Iris pigment epithelial cell (primary cell): ENCODE measurements at regions not wholly inside any gene's neighbourhood (a gene's known extent, or its start where the extent isn't known, plus 50 kb on each side); places are given as distances from the start of the nearest gene placed in this dataset.

Experiments used
- DNase-seq: peaks from one replicate; pipeline ENCODE4 v3.0.0-alpha.2; 2011; ENCODE audit warnings: low read depth

DNA sequence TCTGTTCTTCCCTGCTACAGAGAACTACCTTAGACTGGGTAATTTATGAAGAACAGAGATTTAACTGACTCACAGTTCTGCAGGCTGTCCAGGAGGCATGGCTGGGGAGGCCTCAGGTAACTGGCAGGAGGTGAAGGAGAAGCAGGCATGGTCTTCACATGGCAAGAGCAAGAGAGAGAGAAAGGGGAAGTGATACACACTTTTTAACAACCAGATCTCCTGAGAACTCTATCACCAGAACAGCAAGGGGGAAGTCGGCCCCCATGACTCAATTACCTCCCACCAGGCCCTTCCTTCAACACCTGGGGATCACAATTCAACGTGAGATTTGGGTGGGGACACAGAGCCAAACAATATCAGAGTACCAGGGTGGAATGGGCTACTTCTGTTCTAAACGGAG lies 766.8 kb downstream of the TLE1 start:
- no peak for DNase-seq

DNA sequence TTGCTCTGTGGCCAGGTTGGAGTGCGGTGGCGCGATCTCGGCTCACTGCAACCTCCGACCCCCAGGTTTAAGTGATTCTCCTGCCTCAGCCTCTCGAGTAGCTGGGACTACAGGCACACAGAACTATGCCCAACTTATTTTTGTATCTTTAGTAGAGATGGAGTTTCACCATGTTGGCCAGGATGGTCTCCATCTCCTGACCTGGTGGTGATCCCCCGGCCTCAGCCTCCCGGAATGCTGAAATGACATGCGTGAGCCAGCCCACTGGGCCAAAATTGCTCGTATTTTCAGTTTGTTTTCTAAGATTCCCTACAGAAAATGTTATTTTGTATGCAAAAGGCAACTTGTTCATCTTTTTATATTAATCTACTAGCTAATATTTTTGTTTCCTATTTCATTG lies 782.6 kb downstream of the TLE1 start:
- DNase-seq, result no peak

DNA sequence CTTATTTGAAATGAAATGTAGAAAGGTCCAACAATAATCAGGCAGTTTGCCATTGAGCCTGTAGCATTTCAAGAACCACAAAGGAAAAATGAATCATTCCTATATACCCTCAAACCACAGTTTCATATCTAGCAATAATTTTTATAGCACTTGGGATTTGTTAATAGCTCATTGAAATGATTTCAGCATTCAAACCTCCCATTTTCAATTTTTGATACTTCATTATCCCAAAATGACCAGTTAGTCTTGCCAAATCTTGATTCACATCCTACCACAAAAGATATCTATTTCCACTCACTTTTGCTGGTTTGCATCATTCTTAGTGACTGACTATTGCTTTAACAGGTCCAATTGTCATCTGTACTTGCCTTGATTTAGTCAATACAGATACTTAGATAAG lies 790.1 kb downstream of the TLE1 start:
- DNase-seq, result peak; percentile 46

DNA sequence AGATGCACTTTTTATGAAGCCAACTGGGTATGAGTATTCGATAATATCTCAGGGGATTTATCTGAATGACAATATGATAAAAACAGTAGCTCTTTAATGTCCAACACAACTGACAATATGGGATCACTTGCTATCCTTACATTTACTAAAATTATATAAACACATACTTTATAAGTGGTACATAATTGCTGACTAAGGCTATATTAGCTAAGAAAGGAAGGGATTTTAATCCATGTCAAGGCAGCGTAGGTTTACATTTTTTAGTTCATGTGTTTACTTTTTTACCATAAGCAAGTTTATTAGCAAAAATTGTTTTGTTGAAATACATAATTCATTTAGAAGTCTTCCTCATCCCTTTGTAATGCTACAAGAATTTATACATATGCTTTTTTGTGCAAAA lies 796.2 kb downstream of the TLE1 start:
- DNase-seq, result no peak

DNA sequence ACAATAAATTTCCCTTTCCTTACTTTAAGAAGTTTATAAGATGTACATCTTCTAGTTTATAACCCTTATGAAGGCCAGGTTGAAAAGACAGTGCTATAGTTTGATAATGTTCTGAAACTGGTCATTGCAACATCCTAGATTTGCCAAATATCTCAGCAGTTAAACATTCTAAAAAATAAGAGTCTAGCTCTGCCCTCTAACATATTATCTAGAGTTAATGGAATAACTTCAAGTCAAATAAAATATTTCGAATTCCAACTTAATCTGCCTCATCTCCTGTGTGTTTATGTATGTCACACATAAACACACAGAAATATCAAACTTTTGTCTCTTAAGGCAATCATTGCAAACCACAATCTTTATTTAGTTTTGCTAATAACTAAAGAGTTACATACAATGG lies 796.6 kb downstream of the TLE1 start:
- DNase-seq, result peak; percentile 61

DNA sequence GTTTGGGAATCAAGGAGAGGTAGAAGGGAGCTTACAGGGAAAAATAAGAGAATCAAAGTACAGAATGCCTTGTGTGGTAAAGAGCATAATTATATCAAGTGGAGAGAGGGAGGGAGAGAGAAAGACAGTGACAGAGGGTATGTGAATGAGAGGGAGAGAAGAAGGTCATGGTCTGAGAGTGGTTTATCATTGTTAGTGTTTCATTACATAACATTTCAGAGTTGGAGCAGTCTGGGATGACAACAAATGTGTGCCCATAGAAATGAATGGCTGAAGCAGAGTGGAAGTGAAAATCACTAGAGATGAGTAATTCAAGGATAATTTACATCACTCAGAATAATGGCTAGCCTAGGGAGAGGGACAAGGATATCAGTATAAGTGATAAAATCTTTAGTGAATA lies 799.2 kb downstream of the TLE1 start:
- peak; percentile 28 for DNase-seq

DNA sequence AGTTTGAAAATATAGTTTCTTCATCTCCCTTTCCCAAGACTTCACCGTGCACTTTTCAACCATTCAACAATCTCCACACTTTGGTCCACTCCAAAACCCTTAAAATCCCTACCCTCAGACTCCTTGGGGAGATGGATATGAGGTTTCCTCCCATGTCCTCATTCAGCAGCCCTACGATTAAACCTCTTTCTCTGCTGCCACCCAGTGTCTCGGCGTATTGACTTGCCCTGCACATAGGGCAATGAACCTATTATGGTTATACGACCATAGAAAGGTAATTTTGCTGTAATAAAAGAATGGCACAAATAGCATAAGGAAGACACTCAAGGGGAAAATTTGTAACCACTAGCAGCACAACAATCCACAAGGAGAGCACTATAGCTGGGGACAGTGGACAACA lies 803.5 kb downstream of the TLE1 start:
- no peak for DNase-seq

DNA sequence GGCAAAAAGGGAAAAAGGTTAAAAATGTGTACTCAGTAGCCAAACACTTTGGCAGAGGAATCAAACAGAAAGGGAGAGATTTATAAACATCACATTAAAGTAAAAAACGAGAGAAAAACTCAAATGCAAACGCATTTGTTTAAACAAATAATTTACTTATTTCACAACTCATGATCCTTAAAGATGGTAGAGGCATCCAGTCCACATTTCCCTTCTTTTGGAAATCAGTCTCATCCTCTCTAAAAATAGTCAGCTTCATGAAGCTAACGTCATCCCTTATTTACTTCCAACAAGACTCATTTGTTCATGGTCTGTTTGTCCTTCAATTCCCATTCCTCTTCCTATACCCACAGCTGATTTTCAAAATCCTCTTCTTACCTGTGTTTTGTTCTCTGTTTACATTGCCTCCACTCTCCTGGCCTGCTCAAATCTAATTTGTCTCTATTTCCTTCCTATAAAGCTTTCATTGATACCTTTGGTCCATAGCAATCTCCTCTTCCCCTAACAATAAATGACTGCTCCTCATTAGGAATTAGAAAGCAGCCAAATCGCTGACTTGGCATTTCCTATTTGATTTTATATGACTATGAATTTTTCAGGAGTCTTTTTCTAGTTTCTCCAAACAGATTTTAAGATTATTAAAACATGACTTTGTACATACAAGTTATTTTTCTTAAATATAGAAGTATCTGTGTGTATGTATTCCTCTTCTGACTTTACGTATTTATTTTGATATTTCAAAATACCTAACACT lies 805.3 kb downstream of the TLE1 start:
- no peak for DNase-seq

DNA sequence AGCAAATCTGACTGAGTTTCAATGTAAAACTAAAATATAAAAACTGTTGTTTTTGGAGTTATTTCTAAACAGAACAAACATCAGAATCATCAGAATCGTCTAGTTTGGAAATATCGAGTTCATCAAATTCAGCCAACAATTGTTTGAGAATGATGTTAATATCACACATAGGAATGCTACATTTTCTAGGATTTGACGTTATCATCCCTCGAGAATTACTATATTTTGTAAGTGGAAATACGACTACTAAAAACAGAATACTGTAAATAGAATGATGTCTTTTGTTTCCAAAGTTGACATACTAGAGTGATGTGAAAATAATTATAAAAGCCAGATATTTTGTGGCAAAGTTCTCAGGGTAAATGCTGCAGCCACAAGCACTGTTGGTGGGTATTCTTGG lies 805.9 kb downstream of the TLE1 start:
- no peak for DNase-seq

DNA sequence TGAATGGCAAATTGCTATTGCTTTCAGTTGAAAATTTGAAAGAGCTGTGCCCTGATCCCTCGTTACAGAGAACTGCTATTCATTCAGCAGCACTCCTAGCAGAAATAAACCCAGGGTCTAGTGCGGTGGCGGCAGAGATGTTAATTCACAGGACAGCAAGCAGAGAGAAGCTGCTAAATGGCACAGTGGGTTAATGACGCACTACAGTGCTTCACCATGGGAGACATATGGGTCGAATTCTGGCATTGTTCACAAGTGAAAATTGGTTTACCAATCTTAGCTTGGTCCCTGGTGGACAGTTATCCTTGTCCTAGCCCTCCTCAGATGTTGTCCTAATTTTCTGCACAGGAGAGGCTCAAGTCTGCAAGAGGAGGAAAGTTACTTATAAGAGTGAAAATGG lies 807.4 kb downstream of the TLE1 start:
- DNase-seq, result no peak

DNA sequence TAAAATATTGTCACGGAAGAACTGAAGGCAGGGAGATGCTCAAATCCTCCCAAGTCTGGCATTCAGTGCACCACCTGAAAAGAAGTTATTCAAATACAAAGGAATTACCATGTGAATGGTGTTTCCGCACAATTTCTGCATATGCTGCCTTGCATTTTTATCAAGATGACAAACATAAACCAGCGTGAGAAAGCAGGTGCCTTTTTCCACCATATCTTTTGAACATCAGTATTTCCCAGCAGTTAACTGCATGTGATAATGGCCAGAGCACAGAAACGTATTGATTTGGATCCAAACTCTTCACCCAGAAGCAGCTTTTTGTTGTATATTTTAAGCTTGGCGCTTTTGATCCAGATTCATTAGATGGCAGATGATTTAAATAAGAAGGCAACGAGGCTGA lies 808.0 kb downstream of the TLE1 start:
- DNase-seq, result no peak

DNA sequence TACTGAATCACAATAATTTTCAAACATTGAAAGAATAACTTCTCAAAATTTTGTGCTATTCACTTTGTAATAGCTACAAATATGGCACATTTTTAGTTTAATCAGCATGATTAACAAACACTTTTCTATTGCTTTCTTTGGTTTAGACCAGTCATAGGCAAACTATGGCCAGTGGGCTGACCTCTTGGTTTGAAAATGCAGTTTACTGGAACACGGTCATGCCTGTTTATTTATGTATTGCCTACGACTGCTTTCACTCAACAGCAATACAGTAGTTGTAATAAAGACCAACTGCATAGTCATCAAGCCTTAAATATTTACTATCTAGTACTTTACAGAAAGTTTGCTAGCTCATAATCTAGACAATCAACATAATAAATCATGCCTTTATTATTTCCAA lies 810.8 kb downstream of the TLE1 start:
- peak; percentile 95 for DNase-seq

DNA sequence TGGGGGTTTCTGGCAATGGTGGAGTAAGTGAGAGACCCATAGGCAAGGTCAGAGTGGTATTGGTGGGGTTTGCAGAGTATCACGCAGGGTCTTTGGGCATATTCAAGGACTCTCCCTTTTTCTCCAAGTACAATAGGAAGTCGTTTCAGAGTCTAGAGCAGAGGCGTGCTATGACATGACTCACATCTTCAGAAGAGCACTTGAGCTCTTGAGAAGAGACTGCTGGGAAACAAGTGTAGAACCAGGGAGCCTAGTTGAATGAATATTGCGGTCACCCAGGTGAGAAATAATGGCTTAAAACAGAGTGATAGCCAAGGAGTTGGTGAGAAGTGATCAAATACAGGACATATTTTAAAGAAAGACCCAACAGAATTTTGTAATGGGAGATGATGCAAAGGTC lies 813.4 kb downstream of the TLE1 start:
- no peak for DNase-seq

DNA sequence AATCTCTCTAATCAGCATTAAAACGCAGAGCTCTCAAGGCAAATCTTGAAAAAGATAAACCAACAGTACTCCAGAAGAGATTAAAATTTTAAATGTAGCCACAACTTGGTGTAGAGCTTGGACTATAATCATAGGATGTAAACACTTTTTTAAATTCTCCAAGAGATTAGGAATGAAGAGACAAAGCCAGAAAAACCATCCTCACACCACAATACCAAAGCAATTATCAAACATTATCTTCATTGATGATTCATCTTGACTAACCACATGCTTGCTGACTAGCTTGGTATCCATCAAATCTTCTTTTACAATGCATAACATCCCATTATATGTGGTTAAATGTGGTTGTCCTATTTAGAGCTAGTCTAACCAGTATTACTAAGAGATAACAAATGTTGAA lies 815.1 kb downstream of the TLE1 start:
- DNase-seq, result peak; percentile 79

DNA sequence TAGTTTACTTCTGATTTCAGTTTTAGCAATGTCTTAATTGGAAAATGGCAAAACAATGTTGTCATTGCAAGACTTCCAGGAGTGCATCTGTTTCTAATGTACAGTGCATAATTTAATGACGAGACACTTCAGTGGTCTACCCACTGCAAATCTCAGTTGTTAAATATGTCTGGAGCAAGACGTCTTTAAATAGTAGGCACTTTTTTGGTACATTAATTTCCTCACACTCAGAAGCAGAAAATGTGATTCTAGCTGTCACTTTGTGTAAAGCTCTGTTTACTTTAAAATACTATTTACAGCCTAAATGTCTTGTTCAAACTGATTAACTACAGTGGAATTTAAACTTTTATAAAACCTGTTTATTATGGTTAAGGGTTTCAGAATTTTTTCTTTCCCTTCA lies 815.5 kb downstream of the TLE1 start:
- peak; percentile 52 for DNase-seq

DNA sequence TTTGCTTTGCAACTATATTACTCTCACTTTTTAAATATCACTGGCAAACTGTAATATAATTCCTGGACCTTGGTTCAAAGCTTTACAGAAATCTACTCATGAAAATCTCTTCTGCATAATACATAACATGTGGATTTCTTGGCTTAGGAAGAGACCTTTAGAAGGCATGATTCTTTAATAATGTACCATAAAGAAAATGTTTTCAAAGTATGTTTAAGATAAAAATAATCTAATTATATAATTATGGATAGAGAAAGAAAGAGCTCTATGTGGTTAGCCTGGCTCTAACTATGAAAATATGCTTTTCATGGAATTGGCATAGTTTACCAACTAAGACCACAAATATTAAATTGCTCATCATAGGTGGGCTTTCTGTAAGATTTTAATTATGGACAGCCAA lies 817.8 kb downstream of the TLE1 start:
- no peak for DNase-seq

DNA sequence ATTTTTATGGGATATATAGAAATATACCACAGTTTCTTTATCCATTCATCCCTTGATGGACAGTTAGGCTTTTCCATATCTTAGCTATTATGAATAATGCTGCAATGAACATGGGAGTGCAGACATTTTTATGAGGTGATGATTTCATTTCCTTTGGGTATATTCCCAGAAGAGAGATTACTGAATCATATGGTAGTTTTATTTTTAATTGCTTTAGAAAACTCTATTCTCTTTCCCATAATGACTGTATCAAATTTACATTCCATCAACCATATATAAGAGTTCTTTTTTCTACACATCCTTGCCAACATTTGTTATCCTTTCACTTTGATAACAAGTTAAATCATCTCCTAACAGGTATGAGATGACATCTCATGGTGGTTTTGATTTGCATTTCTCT lies 821.6 kb downstream of the TLE1 start:
- peak; percentile 78 for DNase-seq

DNA sequence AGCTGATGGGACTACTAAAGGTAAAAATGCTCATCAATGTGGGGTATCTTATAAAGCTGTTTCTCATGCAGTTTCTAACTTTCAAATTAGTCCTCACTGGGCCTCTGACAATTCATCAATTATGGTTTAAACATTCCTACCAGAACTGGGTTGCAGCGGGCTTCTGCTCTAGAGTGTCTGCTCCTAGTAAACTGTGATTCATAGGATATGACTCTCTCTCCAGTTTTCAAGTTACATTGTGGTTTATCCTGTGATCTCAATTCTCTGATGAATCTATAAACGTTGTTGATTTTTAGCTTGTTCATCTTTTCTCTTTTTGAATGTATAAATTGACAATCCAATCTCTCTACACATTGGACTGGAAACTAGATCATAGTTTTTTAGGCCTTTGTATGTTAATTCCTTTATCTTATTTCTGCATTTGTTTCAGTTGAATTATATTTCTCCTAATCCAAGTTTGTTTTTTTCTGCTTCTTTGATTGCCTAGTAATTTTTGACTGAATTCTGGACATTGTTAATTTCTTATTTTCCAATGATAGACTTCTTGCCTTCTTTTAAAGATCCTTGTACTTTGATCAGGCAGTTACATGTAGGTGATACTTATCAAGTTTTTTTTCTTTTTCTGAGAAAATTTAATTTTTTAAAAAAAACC lies 822.6 kb downstream of the TLE1 start:
- DNase-seq, result peak; percentile 88

DNA sequence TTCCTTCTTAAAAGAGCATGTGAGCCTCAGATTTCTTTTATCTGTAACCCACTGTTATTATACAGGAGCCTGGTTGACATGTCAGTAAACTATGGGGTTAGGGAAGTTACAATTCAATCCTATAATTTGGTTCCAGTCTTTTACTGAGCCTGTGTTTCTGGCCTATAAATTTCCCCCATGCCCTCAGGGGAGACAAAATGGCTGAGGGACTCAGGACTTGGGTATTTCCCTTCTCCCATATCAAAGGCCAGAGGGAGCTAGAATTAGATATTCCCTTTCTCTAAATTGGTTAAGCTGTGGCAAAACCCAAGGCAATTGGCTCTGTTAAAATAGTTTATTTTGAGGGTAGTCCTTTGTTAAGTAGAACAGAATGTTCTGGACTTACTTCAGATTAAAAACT lies 823.2 kb downstream of the TLE1 start:
- peak; percentile 45 for DNase-seq

DNA sequence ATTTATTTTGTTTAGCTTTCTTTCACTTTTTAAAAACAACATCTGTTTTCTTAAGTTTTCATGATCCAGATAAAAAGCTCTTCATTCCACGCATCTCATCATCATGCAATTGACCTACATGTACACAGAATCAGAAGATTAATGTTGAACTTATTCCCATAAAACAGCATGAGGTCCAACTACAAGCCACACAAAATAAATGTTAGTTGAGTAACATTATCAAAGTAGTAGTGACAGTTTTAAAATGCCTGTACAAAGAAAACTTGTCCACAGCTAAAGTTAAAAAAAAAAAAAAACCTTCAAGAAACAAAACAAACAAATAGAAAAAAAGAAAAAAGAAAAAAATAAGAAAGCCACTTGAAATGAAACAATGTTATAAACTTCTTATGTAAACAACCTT lies 846.3 kb downstream of the TLE1 start:
- no peak for DNase-seq

DNA sequence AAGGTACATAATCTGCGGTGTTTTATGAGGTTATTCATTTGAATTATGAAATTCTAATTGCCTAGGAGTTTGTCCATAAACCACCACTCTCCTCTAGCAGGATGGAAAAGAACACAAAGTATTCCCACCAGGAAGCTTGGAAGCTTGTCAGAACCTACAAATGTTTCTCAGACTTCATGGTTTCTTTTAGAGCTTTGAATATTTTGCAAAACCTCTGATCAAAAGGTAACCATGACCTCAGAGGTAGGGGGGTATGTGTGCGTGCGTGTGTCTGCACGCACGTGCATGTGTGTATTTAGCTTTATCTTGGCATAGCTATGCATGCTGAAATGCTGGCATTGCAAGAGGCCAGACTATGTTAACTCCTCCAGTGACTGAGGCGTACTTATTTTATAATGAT lies 847.0 kb downstream of the TLE1 start:
- no peak for DNase-seq

DNA sequence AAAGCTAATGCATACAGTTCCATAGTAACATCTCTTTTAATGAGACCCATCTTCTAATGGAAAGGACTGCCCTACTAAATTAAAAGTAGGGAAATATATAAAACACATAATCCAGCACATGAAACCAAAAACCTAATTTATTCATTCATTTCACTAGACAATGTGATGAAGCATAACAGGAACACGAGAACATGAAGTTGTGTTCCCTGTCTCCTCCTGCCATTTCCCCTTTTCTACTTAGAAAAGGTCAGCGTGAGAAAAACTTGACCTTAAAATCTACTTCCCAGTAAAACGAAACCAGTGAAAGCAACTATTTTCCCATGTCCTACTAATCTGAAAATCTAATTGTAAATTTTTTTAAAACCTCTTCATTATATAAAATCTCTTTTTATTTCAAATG lies 847.5 kb downstream of the TLE1 start:
- DNase-seq, result no peak

DNA sequence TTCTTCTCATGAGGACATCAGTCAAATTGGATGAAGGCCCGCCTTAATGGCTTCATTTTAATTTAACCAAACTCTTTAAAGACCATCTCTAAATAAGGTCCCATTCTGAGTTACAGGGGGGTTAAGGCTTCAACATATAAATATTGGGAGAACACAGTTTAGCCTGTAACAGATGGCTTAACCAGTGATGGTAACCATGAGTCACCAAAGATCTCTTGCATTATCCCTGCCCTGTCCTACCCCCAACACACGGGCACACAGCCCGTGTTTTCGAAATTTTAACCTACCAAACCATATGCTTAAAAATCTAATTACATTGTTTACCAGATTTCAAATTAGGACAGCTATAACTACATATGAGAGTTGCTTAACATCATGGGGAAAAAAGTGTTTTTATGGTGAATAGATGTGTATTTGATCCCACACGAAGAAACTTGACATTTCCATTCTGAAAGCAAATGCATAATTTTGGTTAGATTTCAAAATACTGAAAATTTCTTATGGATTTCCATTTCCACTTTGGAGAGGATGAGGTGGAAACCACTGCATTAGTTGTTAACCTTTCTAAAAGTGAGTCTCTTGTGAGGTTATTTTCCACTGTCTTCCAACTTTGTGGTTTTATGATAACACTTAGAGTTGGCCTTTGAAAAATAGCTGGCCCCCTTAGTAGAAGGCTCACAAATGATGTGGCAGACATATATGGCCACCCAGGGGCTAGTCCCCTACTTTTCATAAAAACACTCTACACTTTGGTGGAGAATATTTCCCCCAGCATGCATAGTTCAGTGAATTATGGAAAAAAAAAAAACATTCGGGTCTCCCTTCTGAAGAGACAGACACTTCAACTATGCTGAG lies 849.3 kb downstream of the TLE1 start:
- no peak for DNase-seq
